SK-N-SH (cell line): ENCODE measurements at regions not wholly inside any gene's neighbourhood (a gene's known extent, or its start where the extent isn't known, plus 50 kb on each side); places are given as distances from the start of the nearest gene placed in this dataset.

Source experiments
- CTCF ChIA-PET: fragments of 300-600, 350-600 bp; formaldehyde crosslinking; extraction: SDS; loops from one replicate; lab custom pipeline; 2021; lab: Yijun Ruan, JAX
- POLR2A ChIA-PET: fragments of 350-600 bp; sonication (Branson Sonifier 250); formaldehyde crosslinking; extraction: SDS; loops from one replicate; lab custom pipeline; 2020; ENCODE audit warnings: antibody characterized with exemption, inconsistent platforms; lab: Yijun Ruan, JAX
- DNase-seq: peaks from one replicate; pipeline ENCODE4 v3.0.0; 2012
- H2AFZ ChIP-seq: fragments of 200-600 bp; sonication (generic); 2 replicates; pipeline ENCODE4 v1.8.1; 2016; ENCODE audit warnings: antibody characterized with exemption, mild to moderate bottlenecking, low read depth
- H3F3A ChIP-seq: fragments of 200-600 bp; sonication (generic); replicated peaks from 2 replicates; pipeline ENCODE3; 2016; ENCODE audit warnings: antibody characterized with exemption, mild to moderate bottlenecking; ENCODE audit not compliant: insufficient read depth
- H3K27ac ChIP-seq, 2 experiments: fragments of 200-500 bp in 1 of 2; fragments of 200-600 bp in 1 of 2; sonication (Bioruptor generic) in 1 of 2; sonication (generic), shearing (Covaris generic) in 1 of 2; 2 replicates each; pipeline versions ENCODE4 v1.5.1 to v1.6.1; 2014 to 2016; ENCODE audit warnings: low read depth in 2 of 2, inconsistent platforms in 1 of 2, low read length in 1 of 2, mild to moderate bottlenecking in 1 of 2, mixed read lengths in 1 of 2
- H3K27me3 ChIP-seq: fragments of 200-600 bp; sonication (generic), shearing (Covaris generic); 2 replicates; pipeline ENCODE4 v1.6.1; 2016; ENCODE audit warnings: mixed run types; ENCODE audit not compliant: insufficient read depth
- H3K36me3 ChIP-seq, 2 experiments: fragments of 200-500 bp in 1 of 2; fragments of 200-600 bp in 1 of 2; sonication (Bioruptor generic) in 1 of 2; sonication (generic) in 1 of 2; replicated peaks in 1 of 2; 2 replicates each; pipeline versions ENCODE3 to v1.5.1; 2014 to 2016; ENCODE audit warnings: low read length in 1 of 2, mild to moderate bottlenecking in 1 of 2; ENCODE audit not compliant: insufficient read depth in 2 of 2, control insufficient read depth in 1 of 2
- H3K4me1 ChIP-seq, 2 experiments: fragments of 200-500 bp in 1 of 2; fragments of 200-600 bp in 1 of 2; sonication (Bioruptor generic) in 1 of 2; sonication (generic), shearing (Covaris generic) in 1 of 2; 2 replicates each; pipeline versions ENCODE4 v1.5.1 to v1.6.1; 2014 to 2016; ENCODE audit warnings: low read depth in 1 of 2, low read length in 1 of 2, mixed run types in 1 of 2; ENCODE audit not compliant: insufficient read depth in 2 of 2, control insufficient read depth in 1 of 2
- H3K4me2 ChIP-seq: fragments of 200-600 bp; sonication (generic), shearing (Covaris generic); 2 replicates; pipeline ENCODE4 v1.6.1; 2017; ENCODE audit warnings: mixed run types
- H3K4me3 ChIP-seq, 2 experiments: fragments of 200-500 bp in 1 of 2; fragments of 200-600 bp in 1 of 2; sonication (Bioruptor generic) in 1 of 2; sonication (generic), shearing (Covaris generic) in 1 of 2; 2 replicates each; pipeline versions ENCODE4 v1.5.1 to v1.8.1; 2014 to 2016; ENCODE audit warnings: low read depth in 2 of 2, inconsistent platforms in 1 of 2, low read length in 1 of 2, mild to moderate bottlenecking in 1 of 2, mixed read lengths in 1 of 2, moderate library complexity in 1 of 2
- H3K79me2 ChIP-seq: fragments of 200-600 bp; sonication (generic); 2 replicates; pipeline ENCODE4 v1.8.1; 2017; ENCODE audit warnings: mild to moderate bottlenecking; ENCODE audit not compliant: insufficient read depth
- H3K9ac ChIP-seq: fragments of 200-600 bp; sonication (generic); 2 replicates; pipeline ENCODE4 v1.6.1; 2017; ENCODE audit warnings: mixed run types
- H3K9me2 ChIP-seq: fragments of 200-600 bp; sonication (generic); 2 replicates; pipeline ENCODE4 v1.6.1; 2017; ENCODE audit warnings: mixed run types
- H3K9me3 ChIP-seq: fragments of 200-600 bp; sonication (generic); 2 replicates; pipeline ENCODE4 v1.6.1; 2017; ENCODE audit warnings: mixed run types, mild to moderate bottlenecking, moderate library complexity
- H4K20me1 ChIP-seq: fragments of 200-600 bp; sonication (generic); 2 replicates; pipeline ENCODE4 v1.6.1; 2017; ENCODE audit warnings: mild to moderate bottlenecking, mixed run types; ENCODE audit not compliant: insufficient read depth
- CHD2 ChIP-seq: fragments of 150-350 bp; IDR thresholded peaks from 2 replicates; pipeline ENCODE4 v1.6.1; 2018; ENCODE audit warnings: low read length; ENCODE audit not compliant: partially characterized antibody
- CTCF ChIP-seq: fragments of 200-600 bp; sonication (generic); IDR thresholded peaks from 2 replicates; pipeline ENCODE4 v1.6.1; 2017; ENCODE audit warnings: antibody characterized with exemption, mild to moderate bottlenecking, moderate library complexity
- EP300 ChIP-seq, 2 experiments: IDR thresholded peaks; 2 replicates each; pipeline versions ENCODE4 v1.4.0 to v1.6.1; 2012; ENCODE audit warnings: borderline replicate concordance in 1 of 2, low read depth in 1 of 2, low read length in 1 of 2
- FOSL2 ChIP-seq: IDR thresholded peaks from 2 replicates; pipeline ENCODE4 v1.4.0; 2012; ENCODE audit warnings: low read depth, mild to moderate bottlenecking, moderate library complexity, borderline replicate concordance
- FOXJ3 ChIP-seq: sonication (generic); formaldehyde crosslinking; IDR thresholded peaks from 2 replicates; pipeline ENCODE4 v1.5.1; 2020; ENCODE audit warnings: mild to moderate bottlenecking, missing genetic modification reagents
- FOXM1 ChIP-seq: IDR thresholded peaks from 2 replicates; pipeline ENCODE4 v1.4.0; 2012; ENCODE audit warnings: low read depth, mild to moderate bottlenecking
- GABPA ChIP-seq: IDR thresholded peaks from 2 replicates; pipeline ENCODE4 v1.4.0; 2012; ENCODE audit warnings: low read depth, mild to moderate bottlenecking
- GATA2 ChIP-seq: sonication (generic); formaldehyde crosslinking; IDR thresholded peaks from 2 replicates; pipeline ENCODE4 v1.5.0; 2020; ENCODE audit warnings: mild to moderate bottlenecking, missing genetic modification reagents
- JUND ChIP-seq: IDR thresholded peaks from 2 replicates; pipeline ENCODE4 v1.4.0; 2012
- MAX ChIP-seq: IDR thresholded peaks from 2 replicates; pipeline ENCODE4 v1.4.0; 2012; ENCODE audit warnings: low read depth
- MEF2A ChIP-seq: IDR thresholded peaks from 2 replicates; pipeline ENCODE4 v1.4.0; 2012; ENCODE audit warnings: low read depth, borderline replicate concordance
- MXI1 ChIP-seq: IDR thresholded peaks from 2 replicates; pipeline ENCODE4 v1.6.1; 2012; ENCODE audit warnings: mild to moderate bottlenecking, low read depth, low read length, improper control_type of control experiment
- NFIC ChIP-seq: IDR thresholded peaks from 2 replicates; pipeline ENCODE4 v1.4.0; 2012; ENCODE audit warnings: borderline replicate concordance
- PBX3 ChIP-seq: IDR thresholded peaks from 2 replicates; pipeline ENCODE4; 2012
- RAD21 ChIP-seq: IDR thresholded peaks from 2 replicates; pipeline ENCODE4 v1.6.1; 2012; ENCODE audit warnings: mild to moderate bottlenecking, low read length
- RCOR1 ChIP-seq: fragments of 150-350 bp; IDR thresholded peaks from 2 replicates; pipeline ENCODE4 v1.6.1; 2017; ENCODE audit warnings: antibody characterized with exemption, low read length
- REST ChIP-seq: IDR thresholded peaks from 2 replicates; pipeline ENCODE4 v1.6.1; 2012; ENCODE audit warnings: mild to moderate bottlenecking, low read depth, low read length, moderate library complexity
- RXRA ChIP-seq: IDR thresholded peaks from 2 replicates; pipeline ENCODE4 v1.4.0; 2012; ENCODE audit warnings: low read depth, mild to moderate bottlenecking, borderline replicate concordance
- SMC3 ChIP-seq: IDR thresholded peaks from 2 replicates; pipeline ENCODE4 v1.6.1; 2012; ENCODE audit warnings: low read depth, low read length, improper control_type of control experiment
- TEAD4 ChIP-seq: IDR thresholded peaks from 2 replicates; pipeline ENCODE4 v1.4.0; 2012; ENCODE audit warnings: mild to moderate bottlenecking, borderline replicate concordance; ENCODE audit not compliant: insufficient read depth
- USF1 ChIP-seq: IDR thresholded peaks from 2 replicates; pipeline ENCODE4 v1.4.0; 2012; ENCODE audit warnings: low read depth, borderline replicate concordance
- YY1 ChIP-seq: IDR thresholded peaks from 2 replicates; pipeline ENCODE4 v1.4.0; 2012; ENCODE audit warnings: low read depth, mild to moderate bottlenecking
- WGBS: methylation state at CpG from one replicate; pipeline ENCODE4 v1.1.6; 2017; ENCODE audit warnings: low lambda C conversion rate; 5-methylcytosine and 5-hydroxymethylcytosine counted together

GRCh38 chr7:18180685-18181084 lies 153.0 kb upstream of the PRPS1L1 start:
- H3K79me2 ChIP-seq, result no peaks in the 10 kb centered on the region
- H3K36me3 ChIP-seq, result no peaks in the 10 kb centered on the region
- 0 out of 2 replicates have a peak, but pooled peaks cover 3% of the 10 kb centered on the region for H3K9me3 ChIP-seq
- TF ChIP-seq NFIC (no peak), FOXM1 (no peak), TEAD4 (no peak), REST (no peak), YY1 (no peak), USF1 (no peak)
- no peak overlapping the region for H2AFZ ChIP-seq
- no peak overlapping the region for H3K4me3 ChIP-seq
- H3K9me2 ChIP-seq, result no peaks in the 10 kb centered on the region
- H3K27ac ChIP-seq, result no peak overlapping the region
- no peak for DNase-seq
- ChIA-PET POLR2A (no interaction called here), CTCF (no interaction called here)
- no peaks in the 10 kb centered on the region for H3F3A ChIP-seq
- H3K27me3 ChIP-seq, result peaks cover 11% of the 10 kb centered on the region; the same call in 1 of the 2 replicates
- H3K4me2 ChIP-seq, result no peak overlapping the region
- 15% methylated on average over 1 of the region's 1 CpG for WGBS
- no peak overlapping the region for H3K9ac ChIP-seq
- H4K20me1 ChIP-seq, result no peaks in the 10 kb centered on the region
- H3K4me1 ChIP-seq, result no peaks in the 10 kb centered on the region

- Histone ChIP-seq H3K4me1 (no peaks in the 10 kb centered on the region; a peak in 1 of 4 replicates), H4K20me1 (no peaks in the 10 kb centered on the region), H3K79me2 (no peaks in the 10 kb centered on the region), H3K27me3 (peaks cover 7% of the 10 kb centered on the region; the same call in 1 of the 2 replicates), H3K9ac (no peak overlapping the region), H3K27ac (no peak overlapping the region), H3K9me3 (no peaks in the 10 kb centered on the region), H3K4me2 (no peak overlapping the region), H3K9me2 (no peaks in the 10 kb centered on the region), H3F3A (no peaks in the 10 kb centered on the region), H2AFZ (no peak overlapping the region), H3K36me3 (no peaks in the 10 kb centered on the region), H3K4me3 (no peak overlapping the region)
- ChIA-PET CTCF (no interaction called here), POLR2A (no interaction called here)
- no peak for DNase-seq
- 5% methylated on average over 5 of the region's 5 CpGs for WGBS
- no peak for TF ChIP-seq GATA2 (CRISPR knock-in tag)
- TF ChIP-seq RXRA, result no peak
- TF ChIP-seq RAD21, result no peak
- TF ChIP-seq CHD2, result no peak
- TF ChIP-seq JUND, result no peak
- TF ChIP-seq FOSL2, result no peak
- no peak for TF ChIP-seq YY1
- no peak for TF ChIP-seq MXI1
- TF ChIP-seq MAX, result no peak
- TF ChIP-seq SMC3, result no peak
- no peak for TF ChIP-seq FOXJ3 (CRISPR knock-in tag)
- TF ChIP-seq MEF2A, result no peak
- no peak for TF ChIP-seq PBX3
- no peak for TF ChIP-seq RCOR1
- no peak for TF ChIP-seq GABPA
- TF ChIP-seq EP300 (IDR thresholded peaks at IDR 0.05; ENCODE audit: borderline replicate concordance in 1 of 2, low read depth in 1 of 2, low read length in 1 of 2), result no peak
- TF ChIP-seq CTCF, result no peak
- no peak for TF ChIP-seq FOXM1
Observed at GRCh38 chr7:18189500-18190126, 162.0 kb upstream of the PRPS1L1 start.
